Stimulated activated naive B cell treated with anti-CD40 and anti-IgM and Interleukin-4, amounts not matched to agents 10 μg/mL and 1 μg/mL and 100 μg/mL, for 72 hours (primary cell): ENCODE measurements at regions not wholly inside any gene's neighbourhood (a gene's known extent, or its start where the extent isn't known, plus 50 kb on each side); places are given as distances from the start of the nearest gene placed in this dataset.

Experiments used
- ATAC-seq, 2 donors: fragments of 150-1000 bp; cut with Tn5 transposase; replicated peaks; 2 replicates each; pipeline ENCODE4 v1.10.0; 2021; ENCODE audit warnings: moderate library complexity in 1 of 2
- DNase-seq: peaks from one replicate; pipeline ENCODE4 v3.0.0; 2021
- H3K27ac Mint-ChIP-seq: one replicate; pipeline ENCODE4 v1.8.0; 2022; ENCODE audit warnings: mild to moderate bottlenecking, mixed read lengths
- H3K27me3 Mint-ChIP-seq, 2 donors: one replicate each; pipeline ENCODE4 v1.8.0; 2022; ENCODE audit warnings: mixed read lengths in 2 of 2
- H3K36me3 Mint-ChIP-seq, 2 donors: one replicate each; pipeline ENCODE4 v1.8.0; 2022; ENCODE audit warnings: mixed read lengths in 2 of 2, mild to moderate bottlenecking in 1 of 2
- H3K4me1 Mint-ChIP-seq, 2 donors: one replicate each; pipeline ENCODE4 v1.8.0; 2022; ENCODE audit warnings: mixed read lengths in 2 of 2, mild to moderate bottlenecking in 1 of 2
- H3K4me3 Mint-ChIP-seq, 2 donors: one replicate each; pipeline ENCODE4 v1.8.0; 2022; ENCODE audit warnings: mild to moderate bottlenecking in 2 of 2, mixed read lengths in 2 of 2, moderate library complexity in 1 of 2
- H3K9me3 Mint-ChIP-seq, 2 donors: one replicate each; pipeline ENCODE4 v1.8.0; 2022; ENCODE audit warnings: mixed read lengths in 2 of 2, mild to moderate bottlenecking in 1 of 2

DNA sequence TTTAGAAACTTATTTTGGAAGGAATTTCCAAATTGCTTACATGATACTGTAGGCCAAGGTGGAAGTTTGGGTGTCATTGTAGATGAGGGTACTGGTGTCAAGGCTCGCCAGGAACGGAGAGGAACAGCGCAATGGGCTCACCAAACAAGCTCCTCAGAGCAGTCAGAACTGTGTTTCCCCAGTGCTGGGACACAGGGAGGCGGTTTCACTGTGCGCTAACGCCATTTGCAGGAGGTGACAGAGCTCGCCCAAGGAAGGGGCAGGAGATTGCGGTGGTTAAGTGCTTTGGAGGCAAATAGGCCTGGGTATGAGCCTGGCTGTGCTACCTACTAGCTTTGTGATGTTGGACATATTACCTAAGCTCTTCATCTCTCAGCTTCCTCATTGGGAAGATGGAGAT, 57.3 kb downstream of the HHEX start:
- H3K4me1 Mint-ChIP-seq, result peaks cover 47 to 66% of the 10 kb centered on the region in 2 donors
- no peak overlapping the region for H3K4me3 Mint-ChIP-seq
- DNase-seq (no peak), ATAC-seq (no peak)
- H3K27ac Mint-ChIP-seq, result peak overlapping the region; percentile 38
- H3K27me3 Mint-ChIP-seq, result no peaks in the 10 kb centered on the region
- H3K36me3 Mint-ChIP-seq, result no peaks in the 10 kb centered on the region
- H3K9me3 Mint-ChIP-seq, result peaks cover 2 to 4% of the 10 kb centered on the region in 2 donors

DNA sequence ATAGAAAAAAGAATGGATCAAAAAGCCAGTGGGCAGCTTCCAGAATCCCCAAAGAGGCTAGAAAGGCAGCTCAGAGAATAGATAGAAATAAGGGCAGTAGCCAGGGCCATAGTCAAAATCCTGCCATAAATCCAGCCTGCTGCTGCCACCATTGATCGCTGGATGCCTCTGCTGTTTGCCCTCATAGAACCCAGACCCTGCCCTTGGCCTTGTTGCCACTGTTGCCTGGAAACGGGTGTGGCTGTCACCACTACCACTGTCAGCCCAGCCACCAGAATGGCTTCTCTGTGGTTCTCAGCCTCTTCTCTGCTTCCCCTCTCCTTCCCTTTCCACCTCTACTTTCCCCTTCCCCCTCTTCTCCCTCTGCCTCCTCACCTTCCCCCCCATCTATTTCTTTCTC, 57.8 kb downstream of the HHEX start:
- Mint-ChIP-seq H3K4me3 (no peak overlapping the region), H3K36me3 (no peaks in the 10 kb centered on the region), H3K27me3 (no peaks in the 10 kb centered on the region), H3K9me3 (peaks cover 2 to 4% of the 10 kb centered on the region in 2 donors), H3K4me1 (peaks cover 43 to 61% of the 10 kb centered on the region in 2 donors), H3K27ac (peak overlapping the region; percentile 3)
- ATAC-seq, result peak in 1 of 2 donors; percentile 45
- no peak for DNase-seq

DNA sequence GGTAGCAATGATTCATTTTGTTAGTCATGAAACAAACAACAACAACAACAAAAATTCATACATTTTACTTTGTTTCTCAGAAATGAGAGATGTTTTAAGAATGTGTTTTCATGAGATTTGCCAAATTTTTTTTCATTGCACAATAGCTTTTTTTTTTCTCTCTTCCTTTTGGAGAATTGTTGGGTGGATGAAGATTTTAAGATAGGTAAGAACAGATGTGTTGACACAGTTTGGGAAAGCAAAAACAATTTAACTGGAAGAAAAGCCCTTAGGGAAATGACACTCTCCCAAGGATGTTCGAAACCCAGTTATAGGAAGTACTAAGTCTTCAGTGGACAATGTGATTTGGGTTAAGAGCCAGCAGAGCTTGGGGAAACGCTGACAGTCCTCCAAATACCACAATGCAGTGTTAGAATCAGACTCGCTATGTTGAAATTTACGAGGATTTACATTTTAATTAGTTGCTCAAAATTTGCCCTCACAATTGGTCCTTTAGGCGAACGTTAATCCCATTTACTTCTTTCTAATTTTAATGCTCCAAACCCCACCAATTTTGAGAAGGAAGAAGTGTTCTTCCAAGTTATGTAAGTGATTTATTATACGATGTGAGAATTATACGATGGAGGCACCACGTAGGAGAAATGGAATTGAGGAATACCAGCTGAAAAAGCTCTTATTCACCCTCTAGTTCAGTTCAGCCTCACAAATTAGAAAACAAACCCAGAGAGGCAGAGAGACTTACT, 61.2 kb downstream of the HHEX start:
- Mint-ChIP-seq H3K27me3 (no peaks in the 10 kb centered on the region), H3K4me3 (no peak overlapping the region), H3K4me1 (peaks cover 31 to 57% of the 10 kb centered on the region in 2 donors), H3K9me3 (peaks cover 4% of the 10 kb centered on the region in 2 donors), H3K27ac (no peak overlapping the region), H3K36me3 (peaks cover 0 to 2% of the 10 kb centered on the region in 2 donors)
- DNase-seq (no peak), ATAC-seq (no peak)

DNA sequence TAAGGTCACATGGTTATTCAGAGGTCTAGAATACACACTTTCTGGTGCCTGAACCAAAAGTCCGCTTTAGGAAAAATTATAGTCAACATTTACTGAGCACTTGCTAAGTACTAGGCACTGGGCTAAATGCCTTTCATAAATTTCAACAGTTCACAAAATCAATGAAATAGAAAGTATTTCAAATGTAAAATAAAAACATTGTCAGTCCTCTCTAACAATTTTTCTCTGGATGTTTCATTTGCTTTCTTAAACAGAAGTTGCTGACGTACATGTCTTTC, 61.7 kb downstream of the HHEX start:
- H3K27me3 Mint-ChIP-seq, result no peaks in the 10 kb centered on the region
- H3K27ac Mint-ChIP-seq, result no peak overlapping the region
- no peak overlapping the region for H3K4me3 Mint-ChIP-seq
- no peak for ATAC-seq
- peaks cover 0 to 2% of the 10 kb centered on the region in 2 donors for H3K36me3 Mint-ChIP-seq
- H3K4me1 Mint-ChIP-seq, result peaks cover 33 to 59% of the 10 kb centered on the region in 2 donors
- H3K9me3 Mint-ChIP-seq, result peaks cover 4% of the 10 kb centered on the region in 2 donors
- no peak for DNase-seq

DNA sequence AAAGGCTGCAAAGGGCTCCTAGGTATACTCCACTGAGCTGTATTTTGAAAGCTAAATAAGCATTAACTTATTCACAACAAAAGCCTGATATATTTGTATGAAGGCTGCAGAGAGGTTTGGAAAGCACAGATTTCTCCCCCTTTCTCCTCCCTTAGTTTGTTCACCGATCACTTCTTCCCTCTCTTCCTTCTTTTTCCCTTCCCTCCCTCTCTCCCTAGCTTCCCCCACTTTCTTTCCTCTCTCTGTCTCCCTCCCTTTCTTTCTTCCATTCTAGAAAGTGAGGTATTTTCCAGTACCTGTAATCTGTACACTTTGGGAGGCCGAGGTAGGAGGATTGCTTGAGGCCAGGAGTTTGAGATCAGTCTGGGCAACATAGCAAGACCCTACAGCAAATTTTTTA, 62.1 kb downstream of the HHEX start:
- H3K27ac Mint-ChIP-seq, result no peak overlapping the region

DNA sequence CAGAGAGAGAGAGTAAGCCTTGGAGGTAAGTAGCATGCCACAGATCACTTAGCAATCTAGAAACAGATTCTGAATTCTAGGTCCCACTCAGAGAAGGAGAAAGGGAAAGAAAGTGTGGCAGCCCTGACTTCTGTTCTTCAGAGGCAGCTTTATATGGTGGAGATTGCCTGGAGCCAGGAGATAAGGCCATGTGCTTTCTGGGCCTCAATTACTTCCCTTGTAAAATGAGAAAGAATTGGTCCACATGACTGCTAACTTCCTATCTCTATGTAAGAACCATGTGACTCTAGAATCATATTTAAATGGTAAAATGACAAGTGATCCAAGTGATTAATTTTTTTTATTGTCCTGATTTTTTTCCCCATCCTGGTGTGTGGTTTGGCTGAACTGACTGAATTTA, 64.1 kb downstream of the HHEX start:
- H3K4me3 Mint-ChIP-seq, result no peak overlapping the region
- H3K36me3 Mint-ChIP-seq, result peaks cover 0 to 2% of the 10 kb centered on the region in 2 donors
- ATAC-seq (no peak), DNase-seq (no peak)
- peaks cover 0 to 2% of the 10 kb centered on the region in 2 donors for H3K9me3 Mint-ChIP-seq
- H3K4me1 Mint-ChIP-seq, result peaks cover 29 to 59% of the 10 kb centered on the region in 2 donors
- H3K27ac Mint-ChIP-seq, result no peak overlapping the region
- H3K27me3 Mint-ChIP-seq, result no peaks in the 10 kb centered on the region

More for the DNA sequence above, 62.1 kb downstream of the HHEX start:
- H3K9me3 Mint-ChIP-seq, result peaks cover 1 to 2% of the 10 kb centered on the region in 2 donors
- peaks cover 32 to 59% of the 10 kb centered on the region in 2 donors for H3K4me1 Mint-ChIP-seq
- no peaks in the 10 kb centered on the region for H3K27me3 Mint-ChIP-seq
- ATAC-seq (no peak), DNase-seq (no peak)
- peaks cover 0 to 2% of the 10 kb centered on the region in 2 donors for H3K36me3 Mint-ChIP-seq
- no peak overlapping the region for H3K4me3 Mint-ChIP-seq

DNA sequence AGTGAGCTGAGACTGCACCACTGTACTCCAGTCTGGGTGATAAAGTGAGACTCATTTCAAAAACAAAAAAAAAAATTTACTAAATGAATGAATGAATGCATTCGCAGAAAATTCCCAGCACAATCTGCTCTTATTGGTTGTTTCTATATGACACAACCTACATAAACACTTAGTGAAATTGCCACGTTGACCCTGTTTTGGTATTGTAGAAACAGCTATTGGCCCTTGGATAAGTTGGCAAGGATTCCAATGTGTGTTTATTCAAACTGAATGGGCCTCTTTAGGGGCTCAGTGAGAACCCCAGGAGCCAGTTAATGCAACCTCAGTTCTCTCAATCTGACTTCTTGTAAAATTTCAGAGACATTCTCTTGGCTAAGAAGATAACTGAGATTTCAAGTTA, 66.0 kb downstream of the HHEX start:
- H3K27me3 Mint-ChIP-seq, result no peaks in the 10 kb centered on the region
- DNase-seq (no peak), ATAC-seq (no peak)
- peaks cover 0 to 2% of the 10 kb centered on the region in 2 donors for H3K36me3 Mint-ChIP-seq
- no peak overlapping the region for H3K4me3 Mint-ChIP-seq
- peaks cover 29 to 62% of the 10 kb centered on the region in 2 donors for H3K4me1 Mint-ChIP-seq
- H3K27ac Mint-ChIP-seq, result no peak overlapping the region
- peaks cover 0 to 2% of the 10 kb centered on the region in 2 donors for H3K9me3 Mint-ChIP-seq

DNA sequence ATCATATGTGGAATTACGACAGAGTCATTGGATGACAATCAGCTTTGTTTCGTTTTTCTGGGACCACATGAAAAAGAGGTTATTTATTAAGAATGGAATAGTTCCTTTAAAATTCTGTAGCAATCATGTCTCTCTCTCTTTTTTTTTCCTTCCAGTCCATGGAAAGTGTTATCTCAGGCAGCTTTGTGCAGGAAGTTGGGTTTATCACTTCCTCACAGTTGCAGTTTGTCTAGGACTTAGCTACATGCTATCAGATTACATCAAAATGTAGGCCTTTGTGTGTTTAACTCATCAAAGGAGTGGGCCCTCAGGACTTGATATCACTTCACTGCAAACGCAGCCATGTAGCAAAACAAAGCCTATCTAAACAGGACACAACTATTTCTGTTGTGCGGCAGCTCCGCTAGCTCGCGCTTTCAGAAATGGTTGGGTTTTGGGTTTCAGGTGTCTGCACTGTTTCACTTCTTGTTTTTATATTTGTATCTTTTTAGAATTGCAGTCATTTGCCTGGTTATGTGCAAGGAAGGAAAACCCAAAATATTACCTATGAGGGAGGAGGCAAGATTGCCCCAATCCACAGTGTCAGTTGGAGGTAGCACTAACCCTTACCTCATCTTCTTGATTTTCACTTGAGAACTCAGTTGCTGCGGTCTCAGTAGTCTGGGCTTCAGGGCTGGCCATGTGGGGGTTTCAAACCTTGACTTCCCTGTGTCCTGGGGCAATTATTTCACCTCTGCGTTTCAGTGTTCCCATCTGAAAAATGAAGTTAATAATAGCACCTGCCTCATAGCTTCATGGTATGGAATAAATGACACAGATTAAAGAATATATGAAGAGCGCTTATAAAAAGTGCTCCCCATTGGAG, 66.7 kb downstream of the HHEX start:
- H3K36me3 Mint-ChIP-seq, result peaks cover 0 to 2% of the 10 kb centered on the region in 2 donors
- ATAC-seq, result peak; percentile 89 to 90

DNA sequence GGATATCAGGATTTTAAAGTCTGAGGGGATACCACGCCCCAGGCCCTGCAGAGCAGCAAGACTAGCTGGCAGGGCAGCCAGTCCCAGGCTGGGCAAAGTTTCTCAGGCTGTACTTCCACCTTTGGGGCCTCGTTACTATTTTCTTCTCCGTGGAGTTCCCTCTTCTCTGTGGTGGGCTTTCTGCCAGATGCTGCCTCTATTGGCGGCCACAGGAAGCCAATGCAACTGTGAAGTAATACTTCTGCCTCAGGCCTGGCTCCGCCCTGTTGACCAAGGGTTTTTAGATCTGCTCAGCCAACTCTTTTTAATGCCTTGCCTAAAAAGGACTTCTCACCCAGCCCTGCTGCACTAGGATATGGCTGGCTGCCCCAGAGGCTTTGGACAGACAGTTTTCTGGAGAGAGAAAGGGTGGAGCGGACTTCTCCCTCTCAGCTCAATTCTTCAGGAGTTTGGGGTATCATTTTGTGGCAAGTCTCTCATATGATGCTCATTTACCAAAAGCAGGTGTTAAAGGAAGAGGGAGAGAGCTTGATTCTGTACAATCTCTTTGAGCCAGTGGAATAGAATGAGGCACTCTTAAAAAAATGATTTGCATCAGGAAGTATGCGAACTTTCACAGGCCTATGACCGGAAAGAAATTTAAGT, 67.4 kb downstream of the HHEX start:
- Mint-ChIP-seq H3K4me1 (peaks cover 27 to 69% of the 10 kb centered on the region in 2 donors), H3K36me3 (peaks cover 0 to 2% of the 10 kb centered on the region in 2 donors), H3K27me3 (no peaks in the 10 kb centered on the region), H3K27ac (peak overlapping the region; percentile 78), H3K4me3 (peak overlapping the region; percentile 63 to 77), H3K9me3 (peaks cover 0 to 2% of the 10 kb centered on the region in 2 donors)
- DNase-seq (peak; percentile 58), ATAC-seq (peak; percentile 69 to 74)

More for the DNA sequence above, 66.7 kb downstream of the HHEX start:
- peaks cover 0 to 2% of the 10 kb centered on the region in 2 donors for H3K9me3 Mint-ChIP-seq
- peaks cover 27 to 62% of the 10 kb centered on the region in 2 donors for H3K4me1 Mint-ChIP-seq
- peak overlapping the region; percentile 78 for H3K27ac Mint-ChIP-seq
- H3K27me3 Mint-ChIP-seq, result no peaks in the 10 kb centered on the region
- peak; percentile 66 for DNase-seq
- peak overlapping the region; percentile 63 to 77 for H3K4me3 Mint-ChIP-seq

DNA sequence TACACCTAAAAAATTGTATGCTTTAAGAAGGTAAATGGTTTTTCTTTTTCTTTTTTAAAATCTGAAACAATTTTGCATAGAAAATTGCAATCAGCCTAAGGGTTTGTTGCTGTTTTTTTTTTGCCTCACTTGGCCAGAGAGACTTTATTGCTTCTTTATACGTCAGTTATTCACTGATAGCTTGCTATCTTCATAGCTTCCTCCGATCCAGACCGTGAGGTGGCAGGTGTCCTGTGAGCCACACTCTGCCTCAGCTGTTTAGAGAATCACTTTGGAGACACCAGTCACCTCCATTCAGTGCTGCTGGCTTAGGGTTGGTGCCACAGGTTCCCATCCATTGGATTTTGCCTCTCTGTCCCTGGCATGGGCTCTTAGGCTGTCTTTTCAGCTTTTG, 68.0 kb downstream of the HHEX start:
- peaks cover 0 to 2% of the 10 kb centered on the region in 2 donors for H3K36me3 Mint-ChIP-seq

DNA sequence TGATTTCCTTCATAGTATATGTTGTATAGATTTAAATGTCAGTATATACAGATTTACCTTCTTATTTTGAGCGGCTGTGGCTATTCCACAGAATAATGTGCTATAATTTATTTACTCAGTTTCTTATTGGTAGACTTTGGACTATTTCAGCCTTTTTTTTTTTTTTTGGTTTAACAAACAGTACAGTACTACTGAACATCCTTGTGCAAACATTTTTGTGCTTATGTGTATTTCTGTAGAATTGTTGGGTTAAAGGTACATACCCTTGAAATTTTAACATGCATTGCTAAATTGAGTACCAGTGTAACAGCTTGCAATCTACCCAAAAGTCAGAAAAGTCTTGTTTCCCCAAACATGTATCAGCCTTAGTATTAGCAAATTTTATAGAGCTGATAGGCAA, 68.8 kb downstream of the HHEX start:
- no peak overlapping the region for H3K4me3 Mint-ChIP-seq
- H3K9me3 Mint-ChIP-seq, result peaks cover 0 to 2% of the 10 kb centered on the region in 2 donors
- no peak for ATAC-seq
- peaks cover 27 to 69% of the 10 kb centered on the region in 2 donors for H3K4me1 Mint-ChIP-seq
- no peak overlapping the region for H3K27ac Mint-ChIP-seq
- peaks cover 0 to 2% of the 10 kb centered on the region in 2 donors for H3K36me3 Mint-ChIP-seq
- no peaks in the 10 kb centered on the region for H3K27me3 Mint-ChIP-seq
- DNase-seq, result no peak

More for the DNA sequence above, 68.0 kb downstream of the HHEX start:
- Mint-ChIP-seq H3K27me3 (no peaks in the 10 kb centered on the region), H3K9me3 (peaks cover 0 to 2% of the 10 kb centered on the region in 2 donors), H3K4me3 (peak overlapping the region; percentile 44 to 63), H3K4me1 (peaks cover 27 to 69% of the 10 kb centered on the region in 2 donors), H3K27ac (no peak overlapping the region)
- ATAC-seq (no peak), DNase-seq (no peak)

DNA sequence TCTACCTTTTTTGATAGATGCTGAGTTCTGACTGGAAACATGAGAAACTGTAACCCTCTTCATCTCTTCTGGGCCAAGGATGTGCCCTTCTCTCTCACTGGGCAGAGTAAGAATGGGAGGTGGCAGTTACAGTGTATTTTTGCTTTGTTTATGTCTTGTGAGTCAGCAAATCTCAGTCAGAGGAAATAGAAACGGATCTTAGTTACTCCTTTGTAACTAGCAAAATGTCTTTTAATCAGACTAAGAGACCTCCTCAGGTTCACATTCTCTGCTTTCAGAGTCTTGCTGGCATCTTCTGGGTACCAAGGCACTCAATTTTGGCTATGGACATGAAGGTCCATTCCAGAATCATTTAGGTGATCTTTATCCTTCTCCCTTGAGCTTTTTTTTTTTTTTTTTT, 70.9 kb downstream of the HHEX start:
- ATAC-seq (no peak), DNase-seq (no peak)
- Mint-ChIP-seq H3K4me3 (no peak overlapping the region), H3K4me1 (peaks cover 22 to 59% of the 10 kb centered on the region in 2 donors), H3K9me3 (no peaks in the 10 kb centered on the region), H3K36me3 (no peaks in the 10 kb centered on the region), H3K27me3 (no peaks in the 10 kb centered on the region), H3K27ac (no peak overlapping the region)

DNA sequence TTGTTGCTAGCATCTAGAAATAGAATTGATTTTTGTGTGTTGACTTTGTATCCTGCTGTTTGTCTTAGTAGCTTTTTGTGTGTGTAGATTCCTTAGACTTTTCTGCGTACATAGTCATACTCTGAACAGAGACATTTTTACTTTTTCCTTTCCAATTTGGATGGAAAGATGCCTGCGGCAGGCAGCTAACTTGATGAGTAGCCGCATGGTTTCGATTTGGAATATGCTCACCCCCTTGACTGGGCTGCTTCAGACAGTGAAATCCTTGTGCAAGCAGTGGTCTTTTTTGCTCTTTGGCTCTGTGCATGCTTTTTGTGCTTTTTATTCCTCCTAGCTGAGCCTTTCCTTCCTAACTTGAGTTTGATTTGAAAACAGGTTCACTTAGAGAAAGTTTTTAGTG, 71.8 kb downstream of the HHEX start:
- no peaks in the 10 kb centered on the region for H3K27me3 Mint-ChIP-seq
- DNase-seq (no peak), ATAC-seq (no peak)
- H3K4me3 Mint-ChIP-seq, result no peak overlapping the region
- no peak overlapping the region for H3K27ac Mint-ChIP-seq
- H3K9me3 Mint-ChIP-seq, result no peaks in the 10 kb centered on the region
- no peaks in the 10 kb centered on the region for H3K36me3 Mint-ChIP-seq
- H3K4me1 Mint-ChIP-seq, result peaks cover 19 to 52% of the 10 kb centered on the region in 2 donors

DNA sequence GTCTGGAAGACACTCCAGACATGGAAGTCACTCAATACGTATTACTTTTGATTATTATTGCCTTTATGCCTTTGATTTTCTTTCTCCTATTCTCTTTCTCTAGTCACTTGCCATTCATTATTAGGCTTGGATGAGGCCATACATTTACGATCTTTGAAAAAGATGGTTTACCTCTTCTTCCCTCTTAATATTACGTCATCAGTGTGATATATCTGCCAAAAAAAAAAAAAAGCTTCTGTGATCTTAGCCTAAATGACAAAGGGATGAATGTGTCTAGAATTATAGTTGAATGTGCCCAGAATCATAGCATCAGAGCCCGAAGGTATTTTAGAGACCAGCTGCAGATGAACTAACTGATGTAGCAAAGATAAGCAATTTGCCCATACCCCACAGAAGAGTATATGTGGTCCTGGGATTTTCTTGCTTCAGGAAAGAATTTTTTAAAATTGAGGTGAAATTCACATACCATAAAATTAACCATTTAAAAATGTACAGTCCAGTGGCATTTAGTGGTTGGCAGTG, 73.9 kb downstream of the HHEX start:
- DNase-seq, result no peak
- ATAC-seq, result no peak
- H3K4me3 Mint-ChIP-seq, result no peak overlapping the region
- H3K9me3 Mint-ChIP-seq, result peaks cover 7 to 8% of the 10 kb centered on the region in 2 donors
- H3K27ac Mint-ChIP-seq, result no peak overlapping the region
- H3K4me1 Mint-ChIP-seq, result peaks cover 6 to 32% of the 10 kb centered on the region in 2 donors
- H3K27me3 Mint-ChIP-seq, result no peaks in the 10 kb centered on the region
- peaks cover 6 to 8% of the 10 kb centered on the region in 2 donors for H3K36me3 Mint-ChIP-seq
